ENCODE measurements at regions not wholly inside any gene's neighbourhood (a gene's known extent, or its start where the extent isn't known, plus 50 kb on each side); places are given as distances from the start of the nearest gene placed in this dataset.

DNA sequence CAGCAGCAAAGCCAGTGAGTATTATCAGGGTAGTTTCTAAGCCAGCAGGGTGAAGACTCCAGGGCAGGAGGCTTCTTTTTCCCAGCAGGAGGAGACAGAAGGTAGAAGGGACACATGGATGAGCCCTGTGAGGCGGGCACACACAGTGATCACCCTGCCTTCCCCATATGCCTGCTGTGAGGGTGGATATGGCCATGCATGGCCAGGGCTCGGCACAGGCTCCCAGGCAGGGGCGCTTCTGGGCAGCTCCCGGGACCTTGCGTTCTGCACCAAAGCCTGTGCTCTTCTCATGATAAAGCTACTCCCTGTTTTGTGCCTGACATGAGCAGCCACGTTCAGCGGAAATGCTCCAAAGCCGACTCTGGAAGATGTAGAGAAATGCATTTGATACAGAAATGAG lies 807.2 kb downstream of the TYW1 start:
- TF ChIP-seq POLR2AphosphoS5 (IDR thresholded peaks at IDR 0.05) (no peak), POLR2A (IDR thresholded peaks at IDR 0.05) (no peak), EP300 (IDR thresholded peaks at IDR 0.05) (no peak)
- TF ChIP-seq, protein P1, sequence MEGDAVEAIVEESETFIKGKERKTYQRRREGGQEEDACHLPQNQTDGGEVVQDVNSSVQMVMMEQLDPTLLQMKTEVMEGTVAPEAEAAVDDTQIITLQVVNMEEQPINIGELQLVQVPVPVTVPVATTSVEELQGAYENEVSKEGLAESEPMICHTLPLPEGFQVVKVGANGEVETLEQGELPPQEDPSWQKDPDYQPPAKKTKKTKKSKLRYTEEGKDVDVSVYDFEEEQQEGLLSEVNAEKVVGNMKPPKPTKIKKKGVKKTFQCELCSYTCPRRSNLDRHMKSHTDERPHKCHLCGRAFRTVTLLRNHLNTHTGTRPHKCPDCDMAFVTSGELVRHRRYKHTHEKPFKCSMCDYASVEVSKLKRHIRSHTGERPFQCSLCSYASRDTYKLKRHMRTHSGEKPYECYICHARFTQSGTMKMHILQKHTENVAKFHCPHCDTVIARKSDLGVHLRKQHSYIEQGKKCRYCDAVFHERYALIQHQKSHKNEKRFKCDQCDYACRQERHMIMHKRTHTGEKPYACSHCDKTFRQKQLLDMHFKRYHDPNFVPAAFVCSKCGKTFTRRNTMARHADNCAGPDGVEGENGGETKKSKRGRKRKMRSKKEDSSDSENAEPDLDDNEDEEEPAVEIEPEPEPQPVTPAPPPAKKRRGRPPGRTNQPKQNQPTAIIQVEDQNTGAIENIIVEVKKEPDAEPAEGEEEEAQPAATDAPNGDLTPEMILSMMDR (IDR thresholded peaks at IDR 0.05), result no peak
